GM12878 (cell line): ENCODE measurements at regions not wholly inside any gene's neighbourhood (a gene's known extent, or its start where the extent isn't known, plus 50 kb on each side); places are given as distances from the start of the nearest gene placed in this dataset.

Experiments
- ATAC-seq: fragments of 200-7000 bp; cut with Tn5 transposase; 3 replicates; pipeline ENCODE4 v1.9.1; 2020; ENCODE audit warnings: mild to moderate bottlenecking, moderate library complexity
- BruUV-seq: library from RNA; stranded (reverse); fragments of 400-500 nt; replicated peaks from 2 replicates; lab custom pipeline; 2021; lab: Mats Ljungman, UMichigan
- CTCF ChIA-PET: fragments of 300-600 bp; sonication (Branson Sonifier 250); formaldehyde crosslinking; extraction: SDS; loops from one replicate; lab custom pipeline; 2021; ENCODE audit warnings: inconsistent platforms; lab: Yijun Ruan, JAX
- POLR2A ChIA-PET: fragments of 350-600 bp; formaldehyde crosslinking; extraction: SDS; loops from one replicate; lab custom pipeline; 2021; ENCODE audit warnings: inconsistent platforms; lab: Charles Lee
- RAD21 ChIA-PET: fragments of 300-600 bp; sonication (Branson Sonifier 250); formaldehyde crosslinking; loops from one replicate; lab custom pipeline; 2023; ENCODE audit warnings: antibody characterized with exemption; ENCODE audit not compliant: unreplicated experiment; lab: Charles Lee
- SMC1A ChIA-PET: fragments of 300-600 bp; sonication (Branson Sonifier 250); formaldehyde crosslinking; loops from one replicate; lab custom pipeline; 2023; ENCODE audit not compliant: unreplicated experiment, uncharacterized antibody; lab: Charles Lee
- DNase-seq: peaks from one replicate; pipeline ENCODE4 v3.0.0-alpha.2; 2011; ENCODE audit warnings: low read depth, low spot score
- FAIRE-seq: peaks from 3 replicates; lab custom pipeline; 2011; peaks lifted over from hg19 to GRCh38; lab: Jason Lieb, UNC
- H2AFZ ChIP-seq: 2 replicates; pipeline ENCODE4 v1.6.0; 2011; ENCODE audit warnings: low read depth, low read length, control low read depth; ENCODE audit not compliant: control insufficient read depth
- H3K27ac ChIP-seq: 2 replicates; pipeline ENCODE4 v1.5.1; 2011; ENCODE audit warnings: control low read depth; ENCODE audit not compliant: control insufficient read depth, insufficient read depth
- H3K27me3 ChIP-seq, 2 experiments: replicated peaks in 1 of 2; 2 replicates each; pipeline versions ENCODE4 v1.6.0 to v1.6.1; 2011; ENCODE audit warnings: low read length in 1 of 2; ENCODE audit not compliant: control insufficient read depth in 2 of 2, insufficient read depth in 2 of 2
- H3K36me3 ChIP-seq, 2 experiments: 2 replicates each; pipeline ENCODE4 v1.5.1; 2011; ENCODE audit warnings: low read length in 1 of 2; ENCODE audit not compliant: control insufficient read depth in 2 of 2, insufficient read depth in 2 of 2
- H3K4me1 ChIP-seq: 2 replicates; pipeline ENCODE4 v1.6.1; 2011; ENCODE audit warnings: mild to moderate bottlenecking, low read length, moderate library complexity, mixed read lengths; ENCODE audit not compliant: control insufficient read depth, insufficient read depth
- H3K4me2 ChIP-seq: 2 replicates; pipeline ENCODE4 v1.6.0; 2011; ENCODE audit warnings: control low read depth; ENCODE audit not compliant: control insufficient read depth, insufficient read depth
- H3K4me3 ChIP-seq: fragments of 200-600 bp; sonication (generic); 2 replicates; pipeline ENCODE4 v1.5.1; 2016
- H3K79me2 ChIP-seq: 2 replicates; pipeline ENCODE4 v1.6.0; 2011; ENCODE audit warnings: low read length; ENCODE audit not compliant: control insufficient read depth, insufficient read depth
- H3K9ac ChIP-seq: 2 replicates; pipeline ENCODE4 v1.8.0; 2011; ENCODE audit warnings: low read length, control low read depth, mixed read lengths; ENCODE audit not compliant: control insufficient read depth, insufficient read depth
- H3K9me3 ChIP-seq: replicated peaks from 3 replicates; pipeline ENCODE4 v1.5.1; 2011; ENCODE audit warnings: mild to moderate bottlenecking, low read length; ENCODE audit not compliant: control insufficient read depth, insufficient read depth
- H4K20me1 ChIP-seq: 2 replicates; pipeline ENCODE4 v1.6.0; 2011; ENCODE audit not compliant: control insufficient read depth, insufficient read depth
- ATF3 ChIP-seq: IDR thresholded peaks from 2 replicates; pipeline ENCODE4 v1.6.1; 2011; ENCODE audit warnings: low read depth, mild to moderate bottlenecking, low read length, moderate library complexity, borderline replicate concordance; ENCODE audit errors: extremely low read depth
- BACH1 ChIP-seq: fragments of 450-650 bp; IDR thresholded peaks from 2 replicates; pipeline ENCODE4 v1.6.1; 2017; ENCODE audit warnings: mild to moderate bottlenecking, borderline replicate concordance
- CBX5 ChIP-seq: sonication (generic); IDR thresholded peaks from 2 replicates; pipeline ENCODE4 v1.6.1; 2016; ENCODE audit warnings: low read depth, moderate library complexity, mild to moderate bottlenecking, inconsistent platforms
- CREB1 ChIP-seq: IDR thresholded peaks from 2 replicates; pipeline ENCODE4 v1.6.1; 2012; ENCODE audit warnings: low read depth, mild to moderate bottlenecking, inconsistent platforms
- ESRRA ChIP-seq: IDR thresholded peaks from 2 replicates; pipeline ENCODE4 v1.6.1; 2012; ENCODE audit warnings: mild to moderate bottlenecking, low read length, improper control_type of control experiment
- FOXM1 ChIP-seq: IDR thresholded peaks from 2 replicates; pipeline ENCODE4 v1.6.1; 2012; ENCODE audit warnings: low read depth, mild to moderate bottlenecking, inconsistent platforms, low read length, moderate library complexity
- KDM1A ChIP-seq: fragments of 200-600 bp; sonication (generic); IDR thresholded peaks from 2 replicates; pipeline ENCODE4 v1.6.1; 2016; ENCODE audit warnings: borderline replicate concordance
- MEF2A ChIP-seq: IDR thresholded peaks from 2 replicates; pipeline ENCODE4 v1.6.1; 2011; ENCODE audit warnings: low read depth, mild to moderate bottlenecking, low read length, moderate library complexity; ENCODE audit not compliant: insufficient read depth
- MTA2 ChIP-seq: fragments of 450-650 bp; IDR thresholded peaks from 2 replicates; pipeline ENCODE4 v1.6.1; 2016; ENCODE audit warnings: low read depth, mild to moderate bottlenecking, moderate library complexity
- TAF1 ChIP-seq: IDR thresholded peaks from 2 replicates; pipeline ENCODE4 v1.6.1; 2011; ENCODE audit warnings: mild to moderate bottlenecking, low read depth, low read length, borderline replicate concordance
- ZNF207 ChIP-seq: fragments of 450-650 bp; IDR thresholded peaks from 2 replicates; pipeline ENCODE4 v1.6.1; 2014; ENCODE audit warnings: antibody characterized with exemption, mild to moderate bottlenecking, borderline replicate concordance
- ZNF592 ChIP-seq: fragments of 450-650 bp; IDR thresholded peaks from 2 replicates; pipeline ENCODE4 v1.6.1; 2017; ENCODE audit warnings: mild to moderate bottlenecking, moderate library complexity
- WGBS: methylation state at CpG from one replicate; pipeline ENCODE4 v1.1.6; 2016; ENCODE audit warnings: low lambda C conversion rate; ENCODE audit not compliant: insufficient replicate concordance, insufficient coverage; ENCODE audit errors: missing lambda C conversion rate; 5-methylcytosine and 5-hydroxymethylcytosine counted together
- in situ Hi-C: fragments of 300-500 bp; cut with MboI; formaldehyde crosslinking; loops from 9 replicates; pipeline ENCODE4 v1.14.3; 2018; ENCODE audit warnings: mixed read lengths
- intact Hi-C: fragments of 100-400 bp; cut with micrococcal nuclease; formaldehyde crosslinking; loops from one replicate; pipeline ENCODE4 v1.14.2; 2022; ENCODE audit not compliant: unreplicated experiment
- TF ChIP-seq, protein P1 (sequence below): fragments of 450-650 bp; IDR thresholded peaks from 2 replicates; pipeline ENCODE4 v1.6.1; 2017; ENCODE audit warnings: borderline replicate concordance

- no peak overlapping the region for H3K4me3 ChIP-seq
- in situ Hi-C loops (no loop called here), intact Hi-C loops (no loop called here)
- no peak overlapping the region for H3K9ac ChIP-seq
- RAD21 ChIA-PET: no interaction called here
- no peaks in the 10 kb centered on the region for H4K20me1 ChIP-seq
- TF ChIP-seq ZNF592 (no peak), KDM1A (no peak), ATF3 (no peak), MTA2 (no peak), TAF1 (no peak), ZNF207 (no peak), BACH1 (no peak), FOXM1 (no peak), MEF2A (no peak), CREB1 (no peak), CBX5 (no peak), ESRRA (no peak)
- TF ChIP-seq, protein P1, sequence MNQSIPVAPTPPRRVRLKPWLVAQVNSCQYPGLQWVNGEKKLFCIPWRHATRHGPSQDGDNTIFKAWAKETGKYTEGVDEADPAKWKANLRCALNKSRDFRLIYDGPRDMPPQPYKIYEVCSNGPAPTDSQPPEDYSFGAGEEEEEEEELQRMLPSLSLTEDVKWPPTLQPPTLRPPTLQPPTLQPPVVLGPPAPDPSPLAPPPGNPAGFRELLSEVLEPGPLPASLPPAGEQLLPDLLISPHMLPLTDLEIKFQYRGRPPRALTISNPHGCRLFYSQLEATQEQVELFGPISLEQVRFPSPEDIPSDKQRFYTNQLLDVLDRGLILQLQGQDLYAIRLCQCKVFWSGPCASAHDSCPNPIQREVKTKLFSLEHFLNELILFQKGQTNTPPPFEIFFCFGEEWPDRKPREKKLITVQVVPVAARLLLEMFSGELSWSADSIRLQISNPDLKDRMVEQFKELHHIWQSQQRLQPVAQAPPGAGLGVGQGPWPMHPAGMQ: no peak
- H3K4me2 ChIP-seq: no peak overlapping the region
- no TSS peak for BruUV-seq
- no peaks in the 10 kb centered on the region for H3K4me1 ChIP-seq
- H3K79me2 ChIP-seq: no peaks in the 10 kb centered on the region
- FAIRE-seq (no peak), ATAC-seq (no peak), DNase-seq (no peak)
- SMC1A ChIA-PET: no interaction called here
- H3K9me3 ChIP-seq: no peaks in the 10 kb centered on the region
- no peaks in the 10 kb centered on the region for H3K27me3 ChIP-seq
- H3K27ac ChIP-seq: no peak overlapping the region
- no peak overlapping the region for H2AFZ ChIP-seq
- POLR2A ChIA-PET: no interaction called here
- CTCF ChIA-PET: no interaction called here
- 35% methylated on average over 3 of the region's 3 CpGs for WGBS
- H3K36me3 ChIP-seq: no peaks in the 10 kb centered on the region
These were observed 143.9 kb upstream of the NOX3 start for GRCh38 chr6:155599561-155599960.
